Right renal pelvis (tissue), 4 donors: ENCODE measurements at regions not wholly inside any gene's neighbourhood (a gene's known extent, or its start where the extent isn't known, plus 50 kb on each side); places are given as distances from the start of the nearest gene placed in this dataset.

Experiments used
- DNase-seq, 4 donors: peaks; one replicate each; pipeline ENCODE4 v3.0.0-alpha.2; 2013; ENCODE audit warnings: low read depth in 4 of 4, low spot score in 3 of 4, missing footprints in 1 of 4

- no peak for DNase-seq
Observed at GRCh38 chr2:239883326-239884050, 141.7 kb downstream of the NDUFA10 start.

DNA sequence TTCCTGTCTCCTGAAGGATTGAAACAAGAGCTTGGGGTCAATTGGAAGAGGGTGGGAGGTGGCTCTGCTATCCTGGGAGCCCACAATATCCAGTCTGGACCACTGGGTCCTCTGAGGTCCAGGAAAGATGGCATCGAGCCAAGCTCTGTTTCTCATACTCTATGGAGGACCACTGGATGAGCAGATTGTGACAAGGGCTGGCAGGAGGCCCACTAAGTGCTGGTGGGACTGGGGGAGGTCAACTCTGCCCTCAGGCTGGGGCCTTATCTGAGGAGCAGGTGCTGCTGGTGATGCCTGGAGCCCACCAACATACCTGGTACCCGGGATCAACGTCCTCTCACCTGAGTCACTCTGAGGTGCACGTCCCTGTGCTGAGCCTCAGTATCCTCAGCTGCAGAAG lies 142.4 kb downstream of the NDUFA10 start:
- no peak for DNase-seq

GRCh38 chr2:239882331-239882732 lies 142.8 kb downstream of the NDUFA10 start:
- DNase-seq = peak in 1 of 4 donors; percentile 41

DNA sequence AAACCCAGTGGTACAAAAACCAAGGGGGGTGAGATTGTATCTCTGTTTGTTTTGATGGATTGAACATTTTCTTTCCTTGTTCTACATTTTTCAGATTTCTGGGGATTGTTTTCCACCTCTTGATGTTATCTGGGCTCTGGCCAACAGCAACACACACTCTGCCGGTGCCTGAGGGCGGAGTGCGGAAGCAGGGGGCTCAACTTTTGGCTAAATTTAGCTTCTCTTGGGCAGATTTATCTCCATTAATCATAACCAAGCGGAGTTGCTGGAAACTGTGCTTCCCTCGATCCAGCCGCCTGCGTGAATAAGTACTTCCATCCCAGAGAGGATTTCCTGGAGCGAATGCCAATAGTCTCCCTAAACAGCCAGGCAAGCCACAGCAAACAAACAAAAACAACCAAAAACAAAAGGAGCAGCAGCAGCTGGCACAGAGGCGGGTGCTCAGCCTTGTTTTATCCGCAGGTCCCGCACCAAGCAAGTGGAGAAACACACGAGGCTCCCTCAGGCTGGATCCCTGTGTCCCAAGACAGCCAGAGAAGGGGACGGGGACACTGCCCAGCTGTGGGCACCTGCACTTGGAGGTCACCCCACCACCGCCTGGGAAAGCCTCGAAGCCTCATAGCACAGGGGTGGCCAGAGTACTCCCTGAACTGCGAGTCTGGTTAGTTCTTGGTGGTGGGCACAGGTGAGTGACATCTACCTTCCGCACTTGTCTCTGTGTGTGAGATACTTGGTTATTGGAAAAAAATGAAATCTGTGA lies 143.4 kb downstream of the NDUFA10 start:
- DNase-seq = no peak

- no peak for DNase-seq
Observed at GRCh38 chr2:239881031-239881471, 144.1 kb downstream of the NDUFA10 start.

GRCh38 chr2:239880396-239880795 lies 144.7 kb downstream of the NDUFA10 start:
- DNase-seq = no peak

DNA sequence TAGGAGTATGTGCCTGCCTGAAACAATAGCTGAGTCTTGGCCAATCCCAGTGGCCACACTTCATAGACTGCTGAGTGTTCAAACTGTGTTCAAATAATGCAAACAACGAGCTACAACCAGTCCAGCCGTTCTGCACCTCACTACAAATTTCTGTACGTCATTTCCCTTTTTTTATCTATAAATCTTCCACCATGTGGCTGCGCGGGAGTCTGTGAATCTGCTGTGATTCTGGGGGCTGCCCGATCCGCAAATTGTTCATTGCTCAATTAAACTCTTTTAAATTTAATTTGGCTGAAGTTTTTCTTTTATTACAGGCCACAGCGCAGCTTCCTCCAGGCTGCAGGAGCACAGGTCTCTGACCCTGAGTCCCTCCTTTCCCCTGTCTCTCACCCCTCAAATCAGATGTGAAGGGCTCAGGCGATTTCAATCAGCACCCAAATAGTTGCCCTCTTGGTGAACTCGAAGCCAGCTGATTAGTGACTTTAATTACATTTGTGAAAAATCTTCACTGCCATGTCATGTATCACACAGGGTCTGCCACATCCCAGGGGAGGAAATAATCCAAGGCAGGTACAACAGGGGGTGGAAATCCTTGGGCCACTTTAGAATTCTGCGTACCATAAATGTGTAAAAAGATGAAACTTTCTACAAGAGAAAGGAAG lies 145.6 kb downstream of the NDUFA10 start:
- DNase-seq = no peak

DNA sequence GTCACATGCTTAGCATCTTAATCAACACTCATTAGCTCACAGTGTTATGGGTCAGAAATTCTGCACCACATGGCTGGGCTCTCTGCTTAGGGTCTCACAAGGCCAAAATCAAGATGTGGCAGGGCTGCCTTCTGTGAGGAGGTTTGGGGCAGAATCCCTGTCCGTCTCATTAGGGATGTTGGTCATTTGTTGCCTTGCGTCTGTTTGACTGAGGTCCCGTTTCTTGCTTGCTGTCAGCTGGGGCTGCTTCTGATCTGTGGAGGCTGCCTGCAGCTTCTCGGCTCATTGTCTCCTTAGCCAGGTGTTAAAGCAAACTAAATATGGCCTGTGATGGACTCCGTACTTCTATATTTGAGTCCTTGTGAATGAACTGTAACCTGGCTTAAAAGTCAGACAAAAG lies 146.5 kb downstream of the NDUFA10 start:
- no peak for DNase-seq

DNA sequence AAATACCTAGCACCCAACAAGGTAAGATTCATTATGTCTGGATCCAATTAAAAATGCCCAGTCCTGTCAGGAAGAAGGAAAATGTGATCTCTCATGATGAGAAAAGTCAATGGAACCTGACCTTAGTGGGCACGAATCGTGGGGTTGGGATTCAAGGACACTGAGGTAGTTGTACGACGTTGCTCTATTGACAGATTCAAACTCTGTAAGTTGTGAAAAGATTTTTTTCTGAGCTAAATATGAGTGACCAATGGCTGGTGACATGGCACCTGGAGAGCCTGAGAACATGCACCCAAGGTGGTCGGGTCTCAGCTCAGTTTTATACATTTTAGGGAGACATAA lies 148.2 kb downstream of the NDUFA10 start:
- no peak for DNase-seq

DNA sequence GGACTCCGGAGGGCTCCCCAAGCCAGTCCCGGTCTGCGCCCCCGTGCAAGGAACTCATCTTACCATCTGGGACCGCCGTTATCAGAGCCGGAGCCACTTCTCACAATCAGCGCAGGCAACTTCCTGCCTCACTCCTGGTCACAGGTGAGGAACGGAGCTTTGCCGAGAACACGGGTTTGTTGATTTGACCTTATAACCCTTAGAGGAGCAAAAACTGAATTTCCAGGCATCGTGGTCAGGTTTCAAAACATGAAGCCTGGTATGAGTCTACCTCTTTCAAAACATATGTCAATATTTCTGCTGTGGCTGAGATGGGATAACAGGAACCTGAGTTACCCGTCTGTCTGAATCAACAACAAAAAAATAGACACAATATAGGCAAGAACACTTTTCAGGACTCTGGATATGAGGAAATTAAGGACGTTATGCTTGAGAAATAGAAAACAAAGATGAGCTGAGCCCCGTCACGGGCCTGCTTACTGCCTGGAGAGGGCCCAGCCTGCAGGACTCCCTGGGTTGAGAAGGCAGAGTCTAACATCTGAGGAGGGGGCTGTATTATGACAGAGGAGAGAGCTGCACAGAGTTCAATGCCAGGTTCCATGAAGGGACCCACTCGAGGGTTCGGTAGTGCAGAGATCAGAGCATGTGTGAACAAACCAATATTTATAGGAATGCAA lies 148.7 kb downstream of the NDUFA10 start:
- DNase-seq = no peak

GRCh38 chr2:239874636-239875356 lies 150.3 kb downstream of the NDUFA10 start:
- no peak for DNase-seq

- DNase-seq = no peak
Observed at GRCh38 chr2:239873656-239874635, 151.2 kb downstream of the NDUFA10 start.

GRCh38 chr2:239871481-239872435 lies 153.4 kb downstream of the NDUFA10 start:
- no peak for DNase-seq

- DNase-seq = no peak
Observed at GRCh38 chr2:239870863-239871262, 154.3 kb downstream of the NDUFA10 start.

DNA sequence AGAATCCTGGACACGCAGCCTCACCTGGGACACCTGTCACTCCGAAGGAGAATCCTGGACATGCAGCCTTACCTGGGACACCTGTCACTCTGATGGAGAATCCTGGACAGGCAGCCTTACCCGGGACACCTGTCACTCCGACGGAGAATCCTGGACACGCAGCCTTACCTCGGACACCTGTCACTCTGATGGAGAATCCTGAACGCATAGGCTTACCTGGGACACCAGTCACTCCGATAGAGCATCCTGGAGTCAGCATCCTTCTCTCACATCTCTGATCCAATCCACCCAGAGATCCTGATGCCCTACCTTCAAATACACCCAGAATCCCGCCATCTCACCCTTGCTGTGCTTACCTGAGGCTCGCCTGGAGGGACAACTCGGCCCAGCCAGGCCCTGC lies 154.9 kb downstream of the NDUFA10 start:
- DNase-seq = no peak

GRCh38 chr2:239869272-239870155 lies 155.6 kb downstream of the NDUFA10 start:
- no peak for DNase-seq

- DNase-seq = no peak
Observed at GRCh38 chr2:239868556-239869181, 156.5 kb downstream of the NDUFA10 start.
